ENCODE measurements at regions not wholly inside any gene's neighbourhood (a gene's known extent, or its start where the extent isn't known, plus 50 kb on each side); places are given as distances from the start of the nearest gene placed in this dataset.

DNA sequence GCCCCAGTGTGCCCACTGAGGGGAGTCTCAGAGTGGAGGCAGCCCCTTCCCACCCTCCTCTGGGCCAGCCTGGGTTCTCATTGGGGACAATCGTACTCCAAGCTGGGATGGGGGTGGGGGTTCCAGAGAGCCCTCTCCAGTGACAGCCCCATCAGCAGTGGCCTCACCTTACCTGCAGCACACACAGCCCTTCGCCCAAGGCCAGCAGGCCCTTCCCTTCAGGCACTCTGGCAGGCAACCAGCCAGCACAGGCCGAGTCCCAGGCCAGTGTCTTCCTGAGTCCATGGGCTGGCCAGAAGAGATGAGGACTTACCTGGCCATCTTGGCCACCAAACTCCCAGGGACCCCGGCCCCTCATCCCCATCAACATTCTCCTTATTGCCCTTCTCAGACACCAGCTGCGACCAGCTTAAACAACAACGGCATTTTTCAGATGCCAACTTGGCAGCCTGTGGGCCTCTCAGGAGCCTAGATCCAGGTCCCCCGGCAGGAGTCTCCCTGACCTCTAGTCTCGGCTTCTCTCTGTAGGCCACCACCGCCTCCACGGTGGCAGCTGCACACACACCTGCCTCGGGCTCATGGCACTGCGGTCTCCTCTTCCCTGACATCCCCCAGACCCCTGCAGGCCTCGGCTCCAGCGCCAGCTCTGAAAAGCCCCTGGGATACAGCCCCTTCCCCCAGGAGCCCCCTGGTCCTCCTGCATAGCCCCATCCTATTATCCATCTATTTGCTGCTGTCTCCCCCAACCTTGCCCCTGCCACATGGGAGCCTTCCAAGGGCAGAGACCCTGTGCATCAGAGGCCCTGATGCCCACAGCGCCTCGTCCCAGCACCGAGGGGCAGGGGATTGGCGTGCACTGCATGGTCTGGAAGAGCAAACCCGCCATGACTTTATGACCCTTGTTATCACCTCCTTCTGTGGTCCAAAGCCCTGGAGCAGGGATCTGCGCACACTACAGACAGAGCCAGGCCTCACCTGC lies 111.2 kb upstream of the FGF3 start:
- intact Hi-C loops (cut with DNase I; ENCODE audit: low total_unique reads) = no loop called here
- no peak overlapping the region for H3K4me3 ChIP-seq
- H3K4me1 ChIP-seq = no peaks in the 10 kb centered on the region
- no peak for DNase-seq
- no peaks in the 10 kb centered on the region for H3K9me3 ChIP-seq
- 87% methylated on average over 19 of the region's 20 CpGs; no CpG with 5 or more reads in 1 of the 2 donors for WGBS, 2 donors (ENCODE audit: low coverage in 1 of 2)
- no peaks in the 10 kb centered on the region for H3K36me3 ChIP-seq
- TF ChIP-seq POLR2AphosphoS5 (IDR thresholded peaks at IDR 0.05) = no peak
- in situ Hi-C loops (cut with MboI; ENCODE audit: low pct_ligation_motif_present in 1 of 4, low pct_unique_long_range_greater_than_20kb in 1 of 4, low sequenced_read_pairs in 3 of 4) = no loop called here
- no peak overlapping the region for H3K27ac ChIP-seq
- H3K27me3 ChIP-seq = peaks cover 45% of the 10 kb centered on the region

DNA sequence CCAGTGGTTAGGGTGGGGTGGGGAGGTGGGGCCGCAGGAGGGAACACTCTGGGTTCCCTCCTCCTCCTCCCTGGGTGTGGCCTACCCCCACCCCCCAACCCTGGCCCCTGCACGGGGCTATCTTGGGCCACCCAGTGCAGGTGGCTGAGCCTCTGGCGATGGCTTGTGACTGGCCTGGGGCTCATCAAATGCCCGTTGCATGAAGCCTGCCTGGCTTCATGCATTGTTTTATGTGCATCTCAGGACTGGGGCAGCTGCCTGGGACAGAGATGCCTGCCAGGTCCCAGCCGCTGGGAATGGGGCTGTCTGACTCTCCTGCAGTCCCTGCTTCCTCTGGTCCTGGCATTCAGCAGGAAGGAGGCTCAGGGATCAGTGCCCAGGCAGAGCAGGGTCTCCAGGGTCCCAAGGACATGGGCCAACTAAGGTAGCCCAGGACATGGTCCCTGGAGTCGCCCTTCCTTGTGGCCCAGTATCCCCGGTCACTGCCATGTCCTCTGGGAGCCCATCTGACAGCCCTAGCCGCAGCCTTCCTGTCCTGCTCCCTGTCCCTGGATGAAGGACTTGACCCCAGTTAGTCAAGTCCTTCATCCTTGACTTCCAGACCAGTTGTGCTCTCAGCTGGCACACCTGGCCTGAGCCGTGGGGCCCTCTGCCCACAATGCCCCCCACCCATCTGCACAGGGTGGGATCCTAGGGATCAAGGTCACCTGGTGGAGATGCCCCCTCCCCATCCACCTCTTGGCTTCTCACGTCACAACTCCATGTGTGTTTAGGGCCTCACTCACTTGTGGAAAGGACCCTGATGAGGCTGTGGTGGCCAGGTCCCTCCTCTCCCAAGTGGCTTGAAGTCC lies 112.1 kb upstream of the FGF3 start:
- Histone ChIP-seq H3K4me3 (no peak overlapping the region), H3K27me3 (peaks cover 36% of the 10 kb centered on the region), H3K36me3 (no peaks in the 10 kb centered on the region), H3K4me1 (no peaks in the 10 kb centered on the region), H3K9me3 (no peaks in the 10 kb centered on the region), H3K27ac (no peak overlapping the region)
- DNase-seq = no peak
- TF ChIP-seq POLR2AphosphoS5 (IDR thresholded peaks at IDR 0.05) = no peak
- TF ChIP-seq, protein P1, sequence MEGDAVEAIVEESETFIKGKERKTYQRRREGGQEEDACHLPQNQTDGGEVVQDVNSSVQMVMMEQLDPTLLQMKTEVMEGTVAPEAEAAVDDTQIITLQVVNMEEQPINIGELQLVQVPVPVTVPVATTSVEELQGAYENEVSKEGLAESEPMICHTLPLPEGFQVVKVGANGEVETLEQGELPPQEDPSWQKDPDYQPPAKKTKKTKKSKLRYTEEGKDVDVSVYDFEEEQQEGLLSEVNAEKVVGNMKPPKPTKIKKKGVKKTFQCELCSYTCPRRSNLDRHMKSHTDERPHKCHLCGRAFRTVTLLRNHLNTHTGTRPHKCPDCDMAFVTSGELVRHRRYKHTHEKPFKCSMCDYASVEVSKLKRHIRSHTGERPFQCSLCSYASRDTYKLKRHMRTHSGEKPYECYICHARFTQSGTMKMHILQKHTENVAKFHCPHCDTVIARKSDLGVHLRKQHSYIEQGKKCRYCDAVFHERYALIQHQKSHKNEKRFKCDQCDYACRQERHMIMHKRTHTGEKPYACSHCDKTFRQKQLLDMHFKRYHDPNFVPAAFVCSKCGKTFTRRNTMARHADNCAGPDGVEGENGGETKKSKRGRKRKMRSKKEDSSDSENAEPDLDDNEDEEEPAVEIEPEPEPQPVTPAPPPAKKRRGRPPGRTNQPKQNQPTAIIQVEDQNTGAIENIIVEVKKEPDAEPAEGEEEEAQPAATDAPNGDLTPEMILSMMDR (IDR thresholded peaks at IDR 0.05) = no peak
- no peak for TF ChIP-seq POLR2A (IDR thresholded peaks at IDR 0.05)
- TF ChIP-seq EP300 (IDR thresholded peaks at IDR 0.05; ENCODE audit: low read depth) = no peak
- WGBS, 2 donors (ENCODE audit: low coverage in 1 of 2) = 57% methylated on average over 9 of the region's 10 CpGs; no CpG with 5 or more reads in 1 of the 2 donors
- intact Hi-C loops (cut with DNase I; ENCODE audit: low total_unique reads) (no loop called here), in situ Hi-C loops (cut with MboI; ENCODE audit: low pct_ligation_motif_present in 1 of 4, low pct_unique_long_range_greater_than_20kb in 1 of 4, low sequenced_read_pairs in 3 of 4) (no loop called here)

DNA sequence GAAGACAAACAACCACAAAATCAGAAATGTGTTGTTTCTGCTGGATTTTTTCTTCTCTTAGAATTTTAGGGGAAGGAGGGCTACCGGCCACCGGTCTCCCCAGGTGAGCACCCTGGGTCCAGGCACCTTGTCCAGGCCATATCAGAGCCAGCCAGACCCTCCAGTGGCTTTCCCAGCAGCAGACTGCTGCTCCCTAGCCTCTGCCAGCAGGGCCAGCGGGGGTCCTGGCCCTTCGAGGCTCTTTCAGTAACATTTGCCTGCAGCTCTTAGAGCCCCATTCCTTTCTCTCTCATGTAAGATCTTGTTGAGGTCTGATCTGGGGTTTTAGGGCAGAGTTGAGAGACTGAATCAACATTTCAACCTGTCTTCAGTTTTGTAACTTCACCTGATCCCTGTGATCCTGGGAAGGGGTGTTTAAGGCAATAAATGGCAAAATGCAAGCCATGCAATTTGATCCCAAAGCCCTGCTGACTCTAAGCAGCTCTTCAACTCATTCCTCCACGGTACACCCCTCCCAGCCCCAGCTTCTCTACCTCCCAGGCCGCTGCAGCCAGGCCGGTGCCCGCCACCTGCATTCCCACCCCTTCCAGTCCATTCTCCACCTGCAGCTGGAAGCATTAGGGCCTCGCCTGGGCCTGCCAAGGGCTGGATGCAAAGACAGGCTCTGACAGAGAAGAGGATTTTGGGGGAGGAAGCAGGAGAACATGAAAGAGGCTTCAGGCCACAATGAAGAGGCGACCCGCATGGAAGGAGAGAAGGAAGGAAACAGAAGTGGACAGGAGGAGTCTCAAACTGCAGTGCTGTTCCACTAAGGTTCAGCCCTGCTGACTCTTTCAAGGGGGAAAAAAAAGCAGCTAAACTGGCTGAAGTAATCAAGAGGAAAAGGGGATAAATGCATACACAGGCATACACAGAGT lies 113.0 kb upstream of the FGF3 start:
- in situ Hi-C loops (cut with MboI; ENCODE audit: low pct_ligation_motif_present in 1 of 4, low pct_unique_long_range_greater_than_20kb in 1 of 4, low sequenced_read_pairs in 3 of 4) = no loop called here

More for the DNA sequence above, 113.0 kb upstream of the FGF3 start:
- no peak overlapping the region for H3K27ac ChIP-seq
- intact Hi-C loops (cut with DNase I; ENCODE audit: low total_unique reads) = no loop called here
- H3K36me3 ChIP-seq = no peaks in the 10 kb centered on the region
- no peaks in the 10 kb centered on the region for H3K9me3 ChIP-seq
- 57 to 77% methylated on average over 2 to 11 of the region's 11 CpGs for WGBS, 2 donors (ENCODE audit: low coverage in 1 of 2)
- H3K27me3 ChIP-seq = peaks cover 28% of the 10 kb centered on the region
- no peak for DNase-seq
- TF ChIP-seq, protein P1 (IDR thresholded peaks at IDR 0.05) = no peak
- TF ChIP-seq POLR2A (IDR thresholded peaks at IDR 0.05) = no peak
- no peak for TF ChIP-seq POLR2AphosphoS5 (IDR thresholded peaks at IDR 0.05)
- TF ChIP-seq EP300 (IDR thresholded peaks at IDR 0.05; ENCODE audit: low read depth) = no peak
- H3K4me3 ChIP-seq = no peak overlapping the region
- H3K4me1 ChIP-seq = no peaks in the 10 kb centered on the region
